Adipocyte (in vitro differentiated cells): ENCODE measurements at regions not wholly inside any gene's neighbourhood (a gene's known extent, or its start where the extent isn't known, plus 50 kb on each side); places are given as distances from the start of the nearest gene placed in this dataset.
A peak's percentile ranks its signal among the peaks of the same experiment; 100 is the strongest.

ENCODE experiments used
- DNase-seq: peaks from one replicate; pipeline ENCODE4 v3.0.0-alpha.2; 2015; ENCODE audit warnings: low read depth
- H3K27me3 ChIP-seq: replicated peaks from 2 replicates; pipeline ENCODE4 v1.7.0; 2013; ENCODE audit warnings: mild to moderate bottlenecking, low read length, moderate library complexity; ENCODE audit not compliant: control insufficient read depth, insufficient read depth
- H3K36me3 ChIP-seq: 2 replicates; pipeline ENCODE4 v1.7.0; 2013; ENCODE audit warnings: low read length, mild to moderate bottlenecking, moderate library complexity; ENCODE audit not compliant: control insufficient read depth, insufficient read depth, severe bottlenecking
- H3K4me1 ChIP-seq: 2 replicates; pipeline ENCODE4 v1.7.0; 2013; ENCODE audit warnings: mild to moderate bottlenecking, low read length, moderate library complexity; ENCODE audit not compliant: control insufficient read depth, insufficient read depth
- H3K4me3 ChIP-seq: 2 replicates; pipeline ENCODE4 v1.7.0; 2013; ENCODE audit warnings: mild to moderate bottlenecking, low read length, moderate library complexity
- H3K9ac ChIP-seq: 2 replicates; pipeline ENCODE4 v1.7.0; 2013; ENCODE audit warnings: mild to moderate bottlenecking, low read length, moderate library complexity
- H3K9me3 ChIP-seq: 2 replicates; pipeline ENCODE4 v1.7.0; 2013; ENCODE audit warnings: mild to moderate bottlenecking, low read length, moderate library complexity; ENCODE audit not compliant: control insufficient read depth

- no peaks in the 10 kb centered on the region for H3K9me3 ChIP-seq
- H3K4me1 ChIP-seq, result no peaks in the 10 kb centered on the region
- no peaks in the 10 kb centered on the region for H3K36me3 ChIP-seq
- DNase-seq, result no peak
- no peak overlapping the region for H3K9ac ChIP-seq
- H3K4me3 ChIP-seq, result no peak overlapping the region
- no peaks in the 10 kb centered on the region for H3K27me3 ChIP-seq
These were observed 610.4 kb upstream of the MEF2C start for GRCh38 chr5:89493414-89493813.

- H3K36me3 ChIP-seq, result no peaks in the 10 kb centered on the region
- no peaks in the 10 kb centered on the region for H3K9me3 ChIP-seq
- no peak overlapping the region for H3K4me3 ChIP-seq
- no peak overlapping the region for H3K9ac ChIP-seq
- no peak for DNase-seq
- no peaks in the 10 kb centered on the region for H3K4me1 ChIP-seq
- H3K27me3 ChIP-seq, result no peaks in the 10 kb centered on the region
These were observed 602.0 kb upstream of the MEF2C start for GRCh38 chr5:89484962-89485361.

- Histone ChIP-seq H3K36me3 (no peaks in the 10 kb centered on the region), H3K4me1 (no peaks in the 10 kb centered on the region), H3K9me3 (no peaks in the 10 kb centered on the region), H3K9ac (no peak overlapping the region), H3K4me3 (no peak overlapping the region), H3K27me3 (no peaks in the 10 kb centered on the region)
- no peak for DNase-seq
These were observed 597.5 kb upstream of the MEF2C start for GRCh38 chr5:89480406-89481007.

GRCh38 chr5:89478851-89479250 lies 595.9 kb upstream of the MEF2C start:
- H3K9ac ChIP-seq, result no peak overlapping the region
- no peak for DNase-seq
- no peaks in the 10 kb centered on the region for H3K27me3 ChIP-seq
- no peak overlapping the region for H3K4me3 ChIP-seq
- H3K36me3 ChIP-seq, result no peaks in the 10 kb centered on the region
- H3K4me1 ChIP-seq, result peaks cover under 1% of the 10 kb centered on the region
- no peaks in the 10 kb centered on the region for H3K9me3 ChIP-seq

GRCh38 chr5:89473196-89473595 lies 590.2 kb upstream of the MEF2C start:
- Histone ChIP-seq H3K27me3 (no peaks in the 10 kb centered on the region), H3K36me3 (no peaks in the 10 kb centered on the region), H3K9me3 (no peaks in the 10 kb centered on the region), H3K4me1 (peaks cover 35% of the 10 kb centered on the region), H3K4me3 (peak overlapping the region; percentile 28), H3K9ac (no peak overlapping the region)
- DNase-seq, result peak; percentile 45

GRCh38 chr5:89471541-89471940 lies 588.6 kb upstream of the MEF2C start:
- DNase-seq, result peak; percentile 57
- Histone ChIP-seq H3K4me3 (no peak overlapping the region), H3K9me3 (no peaks in the 10 kb centered on the region), H3K9ac (no peak overlapping the region), H3K36me3 (no peaks in the 10 kb centered on the region), H3K27me3 (no peaks in the 10 kb centered on the region), H3K4me1 (peaks cover 35% of the 10 kb centered on the region)

- DNase-seq, result peak; percentile 34
- Histone ChIP-seq H3K4me3 (no peak overlapping the region), H3K9ac (no peak overlapping the region), H3K36me3 (no peaks in the 10 kb centered on the region), H3K4me1 (peaks cover 35% of the 10 kb centered on the region), H3K27me3 (no peaks in the 10 kb centered on the region), H3K9me3 (no peaks in the 10 kb centered on the region)
These were observed 588.1 kb upstream of the MEF2C start for GRCh38 chr5:89471115-89471514.

GRCh38 chr5:89470658-89471057 lies 587.7 kb upstream of the MEF2C start:
- Histone ChIP-seq H3K36me3 (no peaks in the 10 kb centered on the region), H3K9ac (no peak overlapping the region)

GRCh38 chr5:89458332-89458656 lies 575.3 kb upstream of the MEF2C start:
- Histone ChIP-seq H3K9ac (no peak overlapping the region), H3K4me3 (no peak overlapping the region), H3K36me3 (no peaks in the 10 kb centered on the region), H3K4me1 (peaks cover 14% of the 10 kb centered on the region), H3K9me3 (no peaks in the 10 kb centered on the region), H3K27me3 (no peaks in the 10 kb centered on the region)
- DNase-seq, result no peak

More at GRCh38 chr5:89470658-89471057, 587.7 kb upstream of the MEF2C start:
- Histone ChIP-seq H3K27me3 (no peaks in the 10 kb centered on the region), H3K4me1 (peaks cover 35% of the 10 kb centered on the region), H3K9me3 (no peaks in the 10 kb centered on the region), H3K4me3 (no peak overlapping the region)
- no peak for DNase-seq

GRCh38 chr5:89457411-89458331 lies 574.7 kb upstream of the MEF2C start:
- H3K9me3 ChIP-seq, result no peaks in the 10 kb centered on the region
- H3K36me3 ChIP-seq, result no peaks in the 10 kb centered on the region
- H3K4me1 ChIP-seq, result peaks cover 14% of the 10 kb centered on the region
- H3K27me3 ChIP-seq, result no peaks in the 10 kb centered on the region
- DNase-seq, result peak; percentile 83
- H3K4me3 ChIP-seq, result no peak overlapping the region
- H3K9ac ChIP-seq, result no peak overlapping the region

- H3K4me1 ChIP-seq, result no peaks in the 10 kb centered on the region
- H3K36me3 ChIP-seq, result no peaks in the 10 kb centered on the region
- H3K9me3 ChIP-seq, result no peaks in the 10 kb centered on the region
- no peak overlapping the region for H3K9ac ChIP-seq
- no peak for DNase-seq
- no peak overlapping the region for H3K4me3 ChIP-seq
- no peaks in the 10 kb centered on the region for H3K27me3 ChIP-seq
These were observed 569.1 kb upstream of the MEF2C start for GRCh38 chr5:89452081-89452480.
